ENCODE measurements at regions not wholly inside any gene's neighbourhood (a gene's known extent, or its start where the extent isn't known, plus 50 kb on each side); places are given as distances from the start of the nearest gene placed in this dataset.
"Not testable (repeated sequence)": the region's sequence is repeated elsewhere in the genome, so short reads cannot be mapped to it uniquely, and the experiment has no call there.

DNA sequence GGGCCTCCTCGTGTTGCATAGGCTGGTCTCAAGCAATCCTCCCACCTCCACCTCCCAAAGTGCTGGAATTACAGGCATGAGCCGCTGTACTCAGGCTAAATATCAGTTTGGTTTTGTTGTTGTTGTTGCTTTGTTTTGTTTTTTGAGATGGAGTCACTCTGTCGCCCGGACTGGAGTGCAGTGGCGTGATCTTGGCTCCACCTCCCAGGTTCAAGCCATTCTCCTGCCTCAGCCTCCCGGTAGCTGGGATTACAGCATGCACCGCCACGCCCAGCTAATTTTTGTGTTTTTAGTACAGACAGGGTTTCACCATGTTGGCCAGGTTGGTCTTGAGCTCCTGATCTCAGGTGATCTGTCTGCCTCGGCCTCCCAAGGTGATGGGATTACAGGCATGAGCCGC, 86.6 kb downstream of the SKIDA1 start:
- TF ChIP-seq, protein P1, sequence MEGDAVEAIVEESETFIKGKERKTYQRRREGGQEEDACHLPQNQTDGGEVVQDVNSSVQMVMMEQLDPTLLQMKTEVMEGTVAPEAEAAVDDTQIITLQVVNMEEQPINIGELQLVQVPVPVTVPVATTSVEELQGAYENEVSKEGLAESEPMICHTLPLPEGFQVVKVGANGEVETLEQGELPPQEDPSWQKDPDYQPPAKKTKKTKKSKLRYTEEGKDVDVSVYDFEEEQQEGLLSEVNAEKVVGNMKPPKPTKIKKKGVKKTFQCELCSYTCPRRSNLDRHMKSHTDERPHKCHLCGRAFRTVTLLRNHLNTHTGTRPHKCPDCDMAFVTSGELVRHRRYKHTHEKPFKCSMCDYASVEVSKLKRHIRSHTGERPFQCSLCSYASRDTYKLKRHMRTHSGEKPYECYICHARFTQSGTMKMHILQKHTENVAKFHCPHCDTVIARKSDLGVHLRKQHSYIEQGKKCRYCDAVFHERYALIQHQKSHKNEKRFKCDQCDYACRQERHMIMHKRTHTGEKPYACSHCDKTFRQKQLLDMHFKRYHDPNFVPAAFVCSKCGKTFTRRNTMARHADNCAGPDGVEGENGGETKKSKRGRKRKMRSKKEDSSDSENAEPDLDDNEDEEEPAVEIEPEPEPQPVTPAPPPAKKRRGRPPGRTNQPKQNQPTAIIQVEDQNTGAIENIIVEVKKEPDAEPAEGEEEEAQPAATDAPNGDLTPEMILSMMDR (IDR thresholded peaks at IDR 0.05; ENCODE audit: poor library complexity, severe bottlenecking): not testable (repeated sequence)
- not testable (repeated sequence) for TF ChIP-seq RAD21 (conservative IDR thresholded peaks at IDR 0.05); EP300 (conservative IDR thresholded peaks at IDR 0.05; ENCODE audit: poor library complexity, severe bottlenecking); POLR2AphosphoS5 (IDR thresholded peaks at IDR 0.05); SMC3 (conservative IDR thresholded peaks at IDR 0.05; ENCODE audit: poor library complexity); EZH2 (IDR thresholded peaks at IDR 0.05; ENCODE audit: borderline replicate concordance, insufficient read depth, low read length, poor library complexity, severe bottlenecking); TAF1 (IDR thresholded peaks at IDR 0.05; ENCODE audit: low read depth)
- TF ChIP-seq, protein P2, sequence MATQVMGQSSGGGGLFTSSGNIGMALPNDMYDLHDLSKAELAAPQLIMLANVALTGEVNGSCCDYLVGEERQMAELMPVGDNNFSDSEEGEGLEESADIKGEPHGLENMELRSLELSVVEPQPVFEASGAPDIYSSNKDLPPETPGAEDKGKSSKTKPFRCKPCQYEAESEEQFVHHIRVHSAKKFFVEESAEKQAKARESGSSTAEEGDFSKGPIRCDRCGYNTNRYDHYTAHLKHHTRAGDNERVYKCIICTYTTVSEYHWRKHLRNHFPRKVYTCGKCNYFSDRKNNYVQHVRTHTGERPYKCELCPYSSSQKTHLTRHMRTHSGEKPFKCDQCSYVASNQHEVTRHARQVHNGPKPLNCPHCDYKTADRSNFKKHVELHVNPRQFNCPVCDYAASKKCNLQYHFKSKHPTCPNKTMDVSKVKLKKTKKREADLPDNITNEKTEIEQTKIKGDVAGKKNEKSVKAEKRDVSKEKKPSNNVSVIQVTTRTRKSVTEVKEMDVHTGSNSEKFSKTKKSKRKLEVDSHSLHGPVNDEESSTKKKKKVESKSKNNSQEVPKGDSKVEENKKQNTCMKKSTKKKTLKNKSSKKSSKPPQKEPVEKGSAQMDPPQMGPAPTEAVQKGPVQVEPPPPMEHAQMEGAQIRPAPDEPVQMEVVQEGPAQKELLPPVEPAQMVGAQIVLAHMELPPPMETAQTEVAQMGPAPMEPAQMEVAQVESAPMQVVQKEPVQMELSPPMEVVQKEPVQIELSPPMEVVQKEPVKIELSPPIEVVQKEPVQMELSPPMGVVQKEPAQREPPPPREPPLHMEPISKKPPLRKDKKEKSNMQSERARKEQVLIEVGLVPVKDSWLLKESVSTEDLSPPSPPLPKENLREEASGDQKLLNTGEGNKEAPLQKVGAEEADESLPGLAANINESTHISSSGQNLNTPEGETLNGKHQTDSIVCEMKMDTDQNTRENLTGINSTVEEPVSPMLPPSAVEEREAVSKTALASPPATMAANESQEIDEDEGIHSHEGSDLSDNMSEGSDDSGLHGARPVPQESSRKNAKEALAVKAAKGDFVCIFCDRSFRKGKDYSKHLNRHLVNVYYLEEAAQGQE (IDR thresholded peaks at IDR 0.05; ENCODE audit: borderline replicate concordance): not testable (repeated sequence)
